ENCODE measurements at regions not wholly inside any gene's neighbourhood (a gene's known extent, or its start where the extent isn't known, plus 50 kb on each side); places are given as distances from the start of the nearest gene placed in this dataset.

DNA sequence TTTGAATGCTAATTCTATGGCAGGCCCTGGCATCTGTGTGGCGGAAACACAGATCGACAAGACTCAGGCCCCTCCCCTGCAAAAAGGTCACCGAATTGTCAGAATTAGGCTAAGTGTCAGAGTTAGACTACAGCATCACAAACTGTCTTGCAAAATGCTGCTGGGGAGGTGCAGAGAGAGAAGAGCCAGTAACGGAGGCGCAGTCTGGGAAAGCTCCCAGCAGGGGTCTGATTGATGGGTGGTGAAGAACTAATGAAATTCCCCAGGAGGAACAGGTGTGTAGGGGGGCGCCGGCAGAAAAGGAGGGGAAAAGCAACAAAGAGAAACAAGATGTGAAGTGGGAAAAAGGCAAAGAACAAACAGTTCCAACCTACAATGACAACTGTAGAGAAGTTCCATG lies 72.7 kb upstream of the TAMM41 start:
- intact Hi-C loops (cut with micrococcal nuclease), result loop anchor here (10.0 kb wide), 1 partner anchor 955 kb away; no protein-coding TSS in a partner anchor
- CTCF ChIA-PET, result no interaction called here
- Mint-ChIP-seq H3K36me3 (ENCODE audit: low read depth) (no peaks in the 10 kb centered on the region), H3K27me3 (no peaks in the 10 kb centered on the region), H3K9me3 (no peaks in the 10 kb centered on the region), H3K4me3 (no peak overlapping the region), H3K4me1 (ENCODE audit: low read depth) (no peaks in the 10 kb centered on the region), H3K27ac (no peak overlapping the region)
- TF ChIP-seq, protein P1, sequence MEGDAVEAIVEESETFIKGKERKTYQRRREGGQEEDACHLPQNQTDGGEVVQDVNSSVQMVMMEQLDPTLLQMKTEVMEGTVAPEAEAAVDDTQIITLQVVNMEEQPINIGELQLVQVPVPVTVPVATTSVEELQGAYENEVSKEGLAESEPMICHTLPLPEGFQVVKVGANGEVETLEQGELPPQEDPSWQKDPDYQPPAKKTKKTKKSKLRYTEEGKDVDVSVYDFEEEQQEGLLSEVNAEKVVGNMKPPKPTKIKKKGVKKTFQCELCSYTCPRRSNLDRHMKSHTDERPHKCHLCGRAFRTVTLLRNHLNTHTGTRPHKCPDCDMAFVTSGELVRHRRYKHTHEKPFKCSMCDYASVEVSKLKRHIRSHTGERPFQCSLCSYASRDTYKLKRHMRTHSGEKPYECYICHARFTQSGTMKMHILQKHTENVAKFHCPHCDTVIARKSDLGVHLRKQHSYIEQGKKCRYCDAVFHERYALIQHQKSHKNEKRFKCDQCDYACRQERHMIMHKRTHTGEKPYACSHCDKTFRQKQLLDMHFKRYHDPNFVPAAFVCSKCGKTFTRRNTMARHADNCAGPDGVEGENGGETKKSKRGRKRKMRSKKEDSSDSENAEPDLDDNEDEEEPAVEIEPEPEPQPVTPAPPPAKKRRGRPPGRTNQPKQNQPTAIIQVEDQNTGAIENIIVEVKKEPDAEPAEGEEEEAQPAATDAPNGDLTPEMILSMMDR (IDR thresholded peaks at IDR 0.05), result no peak
- no peak for ATAC-seq
- POLR2A ChIA-PET, result no interaction called here
- DNase-seq, result no peak

DNA sequence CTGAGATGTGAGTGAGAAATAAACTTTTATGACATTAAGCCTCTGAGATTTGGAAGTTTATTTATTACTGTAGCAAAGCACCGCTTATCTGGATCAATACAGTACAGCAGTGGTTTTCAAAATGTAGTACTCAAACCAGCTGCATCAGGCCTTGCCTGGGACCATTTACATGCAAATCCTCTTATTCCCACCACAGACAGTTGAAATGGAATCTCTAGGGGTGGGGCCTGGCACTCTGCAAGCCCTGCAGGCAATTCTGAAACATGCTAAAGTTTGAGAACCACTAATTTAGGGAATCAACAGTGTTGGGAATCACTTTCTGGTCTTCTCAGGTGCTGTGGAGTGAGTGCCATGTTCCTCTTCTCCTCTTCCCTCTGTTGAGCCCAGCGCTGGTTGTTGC lies 77.8 kb upstream of the TAMM41 start:
- Mint-ChIP-seq H3K4me1 (ENCODE audit: low read depth) (no peaks in the 10 kb centered on the region), H3K36me3 (ENCODE audit: low read depth) (no peaks in the 10 kb centered on the region), H3K9me3 (no peaks in the 10 kb centered on the region), H3K27me3 (peaks cover 4% of the 10 kb centered on the region), H3K4me3 (no peak overlapping the region), H3K27ac (no peak overlapping the region)
- ChIA-PET POLR2A (no interaction called here), CTCF (no interaction called here)
- DNase-seq (no peak), ATAC-seq (no peak)
- intact Hi-C loops (cut with micrococcal nuclease), result no loop called here
- TF ChIP-seq, protein P1 (IDR thresholded peaks at IDR 0.05), result no peak

DNA sequence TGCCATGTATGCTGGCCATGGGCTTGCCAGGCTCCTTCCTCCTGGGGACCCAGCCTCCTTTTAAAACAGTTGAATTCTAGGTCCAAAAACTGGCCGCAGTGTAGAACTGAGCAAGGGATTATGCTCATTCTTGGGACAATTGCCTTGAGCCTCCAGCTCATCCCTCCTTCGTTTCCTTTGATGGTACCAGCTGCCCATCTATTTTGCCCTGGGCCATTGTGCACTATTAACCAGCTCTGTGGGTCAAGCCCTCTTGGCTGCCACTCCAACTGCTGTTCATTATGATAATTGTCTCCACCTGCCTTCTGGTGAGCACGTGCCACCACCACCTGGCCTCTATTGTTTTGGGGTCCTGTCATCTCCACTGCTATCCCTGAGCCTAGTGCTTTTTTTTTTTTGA lies 75.8 kb upstream of the SYN2 start:
- ChIA-PET CTCF (no interaction called here), POLR2A (no interaction called here)
- no peak overlapping the region for H3K27ac Mint-ChIP-seq
- no peaks in the 10 kb centered on the region for H3K4me1 Mint-ChIP-seq (ENCODE audit: low read depth)
- no peaks in the 10 kb centered on the region for H3K9me3 Mint-ChIP-seq
- H3K36me3 Mint-ChIP-seq (ENCODE audit: low read depth), result no peaks in the 10 kb centered on the region
- peaks cover 4% of the 10 kb centered on the region for H3K27me3 Mint-ChIP-seq
- no peak for DNase-seq
- no peak overlapping the region for H3K4me3 Mint-ChIP-seq
- TF ChIP-seq, protein P1 (IDR thresholded peaks at IDR 0.05), result no peak
- ATAC-seq, result no peak
- intact Hi-C loops (cut with micrococcal nuclease), result no loop called here

DNA sequence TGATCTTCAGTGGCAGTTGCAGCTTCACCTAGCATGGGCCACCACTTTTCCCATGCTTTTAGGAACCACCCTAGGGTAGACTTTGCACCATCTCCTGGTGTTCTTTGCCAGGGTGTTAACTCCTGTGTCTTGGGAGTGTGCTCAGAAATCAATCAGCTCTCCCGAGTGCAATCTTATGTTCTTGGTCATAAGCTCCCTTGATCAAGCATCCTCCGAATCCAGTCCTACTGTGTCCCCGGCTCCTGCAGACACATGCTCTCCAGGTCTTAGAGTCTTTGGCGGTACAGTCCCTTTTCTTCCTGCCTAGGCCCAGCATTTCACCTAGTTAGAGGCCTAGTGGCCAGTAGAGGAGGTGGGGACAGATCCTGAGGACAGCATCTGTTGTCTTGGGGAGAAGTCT lies 74.7 kb upstream of the SYN2 start:
- Mint-ChIP-seq H3K36me3 (ENCODE audit: low read depth) (no peaks in the 10 kb centered on the region), H3K9me3 (no peaks in the 10 kb centered on the region), H3K4me3 (no peak overlapping the region), H3K27ac (no peak overlapping the region), H3K4me1 (ENCODE audit: low read depth) (no peaks in the 10 kb centered on the region), H3K27me3 (peaks cover 4% of the 10 kb centered on the region)
- ATAC-seq (no peak), DNase-seq (no peak)
- TF ChIP-seq, protein P1 (IDR thresholded peaks at IDR 0.05), result no peak
- ChIA-PET POLR2A (no interaction called here), CTCF (no interaction called here)
- intact Hi-C loops (cut with micrococcal nuclease), result no loop called here

DNA sequence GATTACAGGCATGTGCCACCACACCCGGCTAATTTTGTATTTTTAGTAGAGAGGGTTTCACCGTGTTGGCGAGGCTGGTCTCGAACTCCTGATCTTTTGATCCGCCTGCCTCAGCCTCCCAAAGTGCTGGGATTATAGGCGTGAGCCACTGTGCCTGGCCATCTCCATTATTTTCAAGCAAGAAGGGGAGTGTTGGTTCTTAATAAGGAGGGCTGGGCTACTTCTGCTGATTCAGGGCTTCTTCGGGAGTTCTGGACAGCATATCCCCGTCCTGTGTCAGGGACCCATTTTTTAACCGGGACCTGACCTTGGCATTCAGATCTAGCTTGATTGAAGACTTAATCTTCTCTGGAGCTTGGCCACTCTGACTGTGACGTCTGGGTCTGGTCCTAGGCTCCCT lies 74.1 kb upstream of the SYN2 start:
- Mint-ChIP-seq H3K4me3 (no peak overlapping the region), H3K9me3 (no peaks in the 10 kb centered on the region), H3K27me3 (peaks cover 4% of the 10 kb centered on the region), H3K36me3 (ENCODE audit: low read depth) (no peaks in the 10 kb centered on the region), H3K27ac (no peak overlapping the region), H3K4me1 (ENCODE audit: low read depth) (no peaks in the 10 kb centered on the region)
- intact Hi-C loops (cut with micrococcal nuclease), result no loop called here
- ATAC-seq, result no peak
- TF ChIP-seq, protein P1 (IDR thresholded peaks at IDR 0.05), result no peak
- no peak for DNase-seq
- POLR2A ChIA-PET, result no interaction called here
- CTCF ChIA-PET, result no interaction called here

Data from activated CD8-positive, alpha-beta T cell treated with anti-CD3 and anti-CD28 coated beads for 36 hours (primary cell).